Peyer's patch (tissue), 4 donors: ENCODE measurements at regions not wholly inside any gene's neighbourhood (a gene's known extent, or its start where the extent isn't known, plus 50 kb on each side); places are given as distances from the start of the nearest gene placed in this dataset.

Source experiments
- DNase-seq, 3 donors: peaks; one replicate each; pipeline ENCODE4 v3.0.0-alpha.2; 2017 to 2019
- H3K27ac ChIP-seq, 4 donors: fragments of 200-600 bp; sonication (generic); one replicate each; pipeline ENCODE4 v1.5.1; 2016 to 2019
- H3K27me3 ChIP-seq, 2 donors: fragments of 200-600 bp; sonication (generic); one replicate each; pipeline ENCODE4 v1.5.1; 2019
- H3K36me3 ChIP-seq, 3 donors: fragments of 200-600 bp; sonication (generic); one replicate each; pipeline ENCODE4 v1.5.1; 2016 to 2019
- H3K4me1 ChIP-seq, 4 donors: fragments of 200-600 bp; sonication (generic); one replicate each; pipeline ENCODE4 v1.5.1; 2016 to 2019
- H3K4me3 ChIP-seq, 4 donors: fragments of 200-600 bp; sonication (generic); 1 replicate in 3 of 4; 2 replicates in 1 of 4; pipeline ENCODE4 v1.5.1; 2016 to 2019; ENCODE audit warnings: mild to moderate bottlenecking in 1 of 4
- H3K9me3 ChIP-seq, 4 donors: fragments of 200-600 bp; sonication (generic); one replicate each; pipeline ENCODE4 v1.5.1; 2016 to 2019; ENCODE audit warnings: mild to moderate bottlenecking in 1 of 4
- POLR2A ChIP-seq, 2 donors: fragments of 450-650 bp; IDR thresholded peaks; one replicate each; pipeline ENCODE4 v1.5.1; 2017; ENCODE audit warnings: antibody characterized with exemption in 2 of 2, mild to moderate bottlenecking in 2 of 2, moderate library complexity in 2 of 2
- TF ChIP-seq, protein P1 (sequence below), 6 experiments: fragments of 450-650 bp in 4 of 6; fragments of 200-600 bp in 2 of 6; sonication (generic) in 1 of 6; IDR thresholded peaks; one replicate each; pipeline ENCODE4 v1.5.1; 2017 to 2019; ENCODE audit warnings: antibody characterized with exemption in 6 of 6, mild to moderate bottlenecking in 3 of 6, moderate library complexity in 1 of 6

DNA sequence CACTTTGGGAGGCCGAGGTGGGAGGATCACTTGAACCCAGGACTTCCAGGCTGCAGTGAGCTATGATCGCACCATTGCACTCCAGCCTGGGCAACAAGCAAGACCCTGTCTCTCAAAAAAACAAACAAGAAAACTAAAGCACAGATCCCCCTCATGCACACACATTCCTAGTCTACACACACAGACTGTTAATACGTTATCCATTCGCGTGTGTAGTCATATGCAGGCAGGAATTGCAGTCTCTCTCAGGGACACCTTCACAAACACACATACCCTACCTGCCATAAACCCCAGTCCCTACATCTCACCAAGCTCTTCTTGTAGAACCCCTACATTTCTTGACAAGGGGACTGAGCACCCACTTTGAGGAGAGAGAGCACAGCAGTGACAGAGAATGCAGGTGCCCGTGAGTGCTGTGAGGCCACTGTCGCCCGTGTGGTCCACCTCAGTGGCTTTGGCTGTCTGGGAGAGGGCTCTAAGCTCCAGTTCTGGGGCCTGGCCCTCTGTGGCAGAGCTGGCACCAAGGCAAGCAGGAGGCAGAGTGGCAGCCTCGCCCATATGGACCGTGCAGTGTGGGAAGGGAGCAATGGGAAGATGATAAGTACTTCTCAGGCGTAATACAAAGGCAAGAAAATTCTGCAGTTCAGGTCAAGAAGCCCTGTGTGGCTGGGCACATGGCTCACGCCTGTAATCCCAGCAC, 59.0 kb upstream of the RPH3AL start:
- H3K4me3 ChIP-seq: no peak overlapping the region
- no peaks in the 10 kb centered on the region for H3K36me3 ChIP-seq
- peaks cover 4 to 19% (median 6%) of the 10 kb centered on the region in 4 donors for H3K4me1 ChIP-seq
- DNase-seq: no peak
- no peaks in the 10 kb centered on the region for H3K27me3 ChIP-seq
- no peaks in the 10 kb centered on the region for H3K9me3 ChIP-seq
- TF ChIP-seq, protein P1, sequence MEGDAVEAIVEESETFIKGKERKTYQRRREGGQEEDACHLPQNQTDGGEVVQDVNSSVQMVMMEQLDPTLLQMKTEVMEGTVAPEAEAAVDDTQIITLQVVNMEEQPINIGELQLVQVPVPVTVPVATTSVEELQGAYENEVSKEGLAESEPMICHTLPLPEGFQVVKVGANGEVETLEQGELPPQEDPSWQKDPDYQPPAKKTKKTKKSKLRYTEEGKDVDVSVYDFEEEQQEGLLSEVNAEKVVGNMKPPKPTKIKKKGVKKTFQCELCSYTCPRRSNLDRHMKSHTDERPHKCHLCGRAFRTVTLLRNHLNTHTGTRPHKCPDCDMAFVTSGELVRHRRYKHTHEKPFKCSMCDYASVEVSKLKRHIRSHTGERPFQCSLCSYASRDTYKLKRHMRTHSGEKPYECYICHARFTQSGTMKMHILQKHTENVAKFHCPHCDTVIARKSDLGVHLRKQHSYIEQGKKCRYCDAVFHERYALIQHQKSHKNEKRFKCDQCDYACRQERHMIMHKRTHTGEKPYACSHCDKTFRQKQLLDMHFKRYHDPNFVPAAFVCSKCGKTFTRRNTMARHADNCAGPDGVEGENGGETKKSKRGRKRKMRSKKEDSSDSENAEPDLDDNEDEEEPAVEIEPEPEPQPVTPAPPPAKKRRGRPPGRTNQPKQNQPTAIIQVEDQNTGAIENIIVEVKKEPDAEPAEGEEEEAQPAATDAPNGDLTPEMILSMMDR (IDR thresholded peaks at IDR 0.05): no peak
- no peak for TF ChIP-seq POLR2A (IDR thresholded peaks at IDR 0.05)
- H3K27ac ChIP-seq: peak overlapping the region in 1 of 4 donors; percentile 74

DNA sequence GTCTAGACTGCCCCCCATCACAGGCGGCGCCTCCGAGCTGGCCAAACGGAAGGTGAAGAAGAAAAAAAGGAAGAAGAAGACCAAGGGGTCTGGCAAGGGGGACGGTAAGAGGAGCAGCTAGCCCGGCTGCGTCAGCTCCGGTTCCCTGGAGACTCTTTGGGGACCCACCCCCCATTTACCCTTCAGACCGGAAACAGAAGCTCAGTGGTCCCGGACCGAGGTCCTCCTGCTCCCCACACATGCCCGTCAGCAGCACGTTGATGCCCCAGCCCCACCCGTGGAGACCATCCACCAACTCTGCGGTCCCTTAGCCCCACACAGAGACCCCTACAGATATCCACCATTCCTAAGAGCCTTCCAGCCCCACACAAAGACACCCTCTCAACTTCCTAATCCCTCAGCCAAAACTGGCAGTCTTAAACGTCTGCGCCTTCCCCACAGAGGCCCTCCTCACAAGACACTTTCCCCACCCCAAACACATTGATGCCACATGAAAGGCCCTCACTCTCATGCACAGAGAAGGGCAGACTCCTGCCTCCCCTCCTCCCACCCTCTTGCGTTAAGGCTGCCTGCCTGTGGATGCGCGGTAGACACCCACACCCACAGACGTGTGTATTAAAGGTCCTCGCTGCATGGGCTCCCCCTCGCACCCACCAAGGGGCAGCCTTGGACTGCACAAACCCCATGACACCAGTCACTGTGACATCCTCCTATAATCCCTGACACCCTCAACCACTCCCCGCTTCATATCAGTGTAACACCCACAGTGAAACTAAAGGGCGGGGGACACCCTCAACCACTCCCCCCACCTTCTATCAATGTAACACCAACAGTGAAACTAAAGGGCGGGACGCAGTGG, 58.2 kb upstream of the RPH3AL start:
- H3K4me1 ChIP-seq: peaks cover 4 to 19% (median 6%) of the 10 kb centered on the region in 4 donors
- TF ChIP-seq, protein P1 (IDR thresholded peaks at IDR 0.05): peak in 1 of 6 experiments; percentile 5
- no peak for TF ChIP-seq POLR2A (IDR thresholded peaks at IDR 0.05)
- no peaks in the 10 kb centered on the region for H3K9me3 ChIP-seq
- H3K27ac ChIP-seq: peak overlapping the region in 3 of 4 donors; percentile 15 to 74 (median 24)
- H3K36me3 ChIP-seq: no peaks in the 10 kb centered on the region
- peak overlapping the region; percentile 67 to 89 (median 79) for H3K4me3 ChIP-seq
- no peaks in the 10 kb centered on the region for H3K27me3 ChIP-seq
- DNase-seq: no peak

DNA sequence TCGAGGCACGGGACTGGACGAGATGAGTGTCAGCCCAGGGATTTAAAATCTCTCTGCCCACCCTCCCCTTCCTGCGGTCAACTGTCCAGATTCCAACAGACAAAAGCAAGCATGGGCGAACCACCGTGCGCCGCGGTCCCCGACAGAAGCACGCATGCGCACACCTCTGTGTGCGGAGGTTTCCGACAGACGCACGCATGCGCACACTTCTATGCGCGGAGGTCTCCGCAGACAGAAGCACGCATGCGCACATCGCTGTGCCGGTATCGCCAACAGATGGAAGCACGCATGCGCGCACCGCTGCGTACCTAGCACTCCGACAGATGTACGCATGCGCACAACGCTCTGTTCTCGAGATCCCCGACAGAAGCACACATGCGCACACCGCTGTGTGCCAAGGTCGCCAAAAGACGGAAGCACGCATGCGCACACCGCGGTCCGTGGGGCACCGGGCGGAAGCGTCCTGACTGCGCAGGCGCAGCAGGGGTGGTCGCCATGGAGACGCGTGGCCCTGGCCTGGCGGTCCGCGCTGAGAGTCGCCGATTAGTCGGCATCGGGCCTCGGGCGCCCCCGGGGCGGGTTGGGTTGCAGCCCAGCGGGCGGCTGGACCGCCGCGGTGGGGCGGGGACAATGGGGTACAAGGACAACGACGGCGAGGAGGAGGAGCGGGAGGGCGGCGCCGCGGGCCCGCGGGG, 57.4 kb upstream of the RPH3AL start:
- DNase-seq: peak; percentile 99 to 100 (median 100)
- peak overlapping the region; percentile 56 to 74 (median 67) for H3K27ac ChIP-seq
- H3K9me3 ChIP-seq: no peaks in the 10 kb centered on the region

DNA sequence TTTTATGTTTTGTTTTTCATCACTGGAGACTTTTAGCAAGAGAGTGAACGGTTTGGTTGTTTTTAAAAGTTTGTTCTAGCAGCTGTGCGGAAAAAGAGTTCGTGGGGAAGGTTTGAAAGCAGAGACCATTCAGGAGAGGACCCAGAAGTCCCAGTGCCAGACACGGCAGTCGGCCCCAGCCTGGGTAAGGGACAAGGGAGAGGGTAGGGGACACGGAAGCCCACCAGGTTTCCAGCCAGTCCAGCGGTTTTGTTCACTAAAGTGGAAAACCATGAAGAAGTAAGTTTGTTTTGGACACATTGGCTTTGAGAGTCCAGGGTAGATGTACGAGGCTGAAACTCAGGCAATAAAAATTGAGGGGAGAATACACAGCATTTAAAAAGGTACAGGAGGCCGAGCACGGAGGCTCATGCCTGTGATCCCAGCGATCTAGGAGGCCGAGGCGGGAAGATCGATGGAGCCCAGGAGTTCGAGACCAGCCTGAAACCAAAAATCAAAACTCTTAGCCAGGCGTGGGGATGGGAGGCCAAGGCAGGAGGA, 56.8 kb upstream of the RPH3AL start:
- DNase-seq: no peak

More for the DNA sequence above, 57.4 kb upstream of the RPH3AL start:
- TF ChIP-seq, protein P1 (IDR thresholded peaks at IDR 0.05): no peak
- peak in 1 of 2 donors; percentile 49 for TF ChIP-seq POLR2A (IDR thresholded peaks at IDR 0.05)
- no peaks in the 10 kb centered on the region for H3K36me3 ChIP-seq
- H3K4me1 ChIP-seq: peaks cover 4 to 19% (median 6%) of the 10 kb centered on the region in 4 donors
- no peaks in the 10 kb centered on the region for H3K27me3 ChIP-seq
- H3K4me3 ChIP-seq: peak overlapping the region; percentile 67 to 89 (median 79)

More for the DNA sequence above, 56.8 kb upstream of the RPH3AL start:
- Histone ChIP-seq H3K9me3 (no peaks in the 10 kb centered on the region), H3K27ac (peak overlapping the region; percentile 56 to 74 (median 67)), H3K27me3 (no peaks in the 10 kb centered on the region), H3K36me3 (no peaks in the 10 kb centered on the region), H3K4me3 (peak overlapping the region; percentile 34 to 89 (median 68)), H3K4me1 (peaks cover 4 to 19% (median 6%) of the 10 kb centered on the region in 4 donors)
- no peak for TF ChIP-seq POLR2A (IDR thresholded peaks at IDR 0.05)
- TF ChIP-seq, protein P1 (IDR thresholded peaks at IDR 0.05): no peak
